Gastroesophageal sphincter (tissue), 4 donors: ENCODE measurements at regions not wholly inside any gene's neighbourhood (a gene's known extent, or its start where the extent isn't known, plus 50 kb on each side); places are given as distances from the start of the nearest gene placed in this dataset.
"Not testable (repeated sequence)": the region's sequence is repeated elsewhere in the genome, so short reads cannot be mapped to it uniquely, and the experiment has no call there.

Experiments
- ATAC-seq: fragments of 150-250 bp; one replicate; pipeline ENCODE4 v1.9.1; 2016; ENCODE audit warnings: mild to moderate bottlenecking, moderate library complexity
- H3K27ac ChIP-seq, 4 donors: fragments of 200-600 bp; sonication (generic) in 3 of 4; 1 replicate in 3 of 4; 2 replicates in 1 of 4; pipeline ENCODE4 v1.5.1; 2016 to 2019
- H3K27me3 ChIP-seq: fragments of 200-600 bp; sonication (generic); one replicate; pipeline ENCODE4 v1.5.1; 2019
- H3K36me3 ChIP-seq, 2 donors: fragments of 200-600 bp; sonication (generic); one replicate each; pipeline ENCODE4 v1.5.1; 2019; ENCODE audit warnings: control low read depth in 1 of 2
- H3K4me1 ChIP-seq, 3 donors: fragments of 200-600 bp; sonication (generic); 1 replicate in 2 of 3; 2 replicates in 1 of 3; pipeline ENCODE4 v1.5.1; 2016 to 2019; ENCODE audit warnings: control low read depth in 2 of 3
- H3K4me3 ChIP-seq, 2 donors: fragments of 200-600 bp; sonication (generic); one replicate each; pipeline ENCODE4 v1.5.1; 2019; ENCODE audit warnings: mild to moderate bottlenecking in 1 of 2, moderate library complexity in 1 of 2
- H3K9me3 ChIP-seq, 3 donors: fragments of 200-600 bp; sonication (generic); one replicate each; pipeline ENCODE4 v1.5.1; 2017 to 2019; ENCODE audit warnings: control low read depth in 2 of 3
- EP300 ChIP-seq: sonication (generic); formaldehyde crosslinking; IDR thresholded peaks from one replicate; pipeline ENCODE4 v1.6.1; 2017; ENCODE audit warnings: antibody characterized with exemption, mild to moderate bottlenecking
- POLR2A ChIP-seq, 2 donors: fragments of 450-650 bp; IDR thresholded peaks; one replicate each; pipeline ENCODE4 v1.6.1; 2017; ENCODE audit warnings: antibody characterized with exemption in 2 of 2, mild to moderate bottlenecking in 2 of 2, moderate library complexity in 1 of 2
- POLR2AphosphoS5 ChIP-seq: sonication (generic); formaldehyde crosslinking; IDR thresholded peaks from one replicate; pipeline ENCODE4 v1.6.1; 2017; ENCODE audit warnings: antibody characterized with exemption
- WGBS, 2 donors: methylation state at CpG; one replicate each; pipeline ENCODE4 v1.1.5; 2018; ENCODE audit warnings: low coverage in 1 of 2; 5-methylcytosine and 5-hydroxymethylcytosine counted together
- TF ChIP-seq, protein P1 (sequence below), 4 experiments: fragments of 200-600 bp in 2 of 4; fragments of 450-650 bp in 2 of 4; sonication (generic) in 1 of 4; IDR thresholded peaks; one replicate each; pipeline ENCODE4 v1.5.1; 2017 to 2019; ENCODE audit warnings: antibody characterized with exemption in 4 of 4, mild to moderate bottlenecking in 2 of 4, moderate library complexity in 2 of 4

- no peaks in the 10 kb centered on the region for H3K27me3 ChIP-seq
- H3K36me3 ChIP-seq: no peaks in the 10 kb centered on the region
- H3K27ac ChIP-seq: no peak overlapping the region
- ATAC-seq: no peak
- no peaks in the 10 kb centered on the region for H3K4me1 ChIP-seq
- no peak overlapping the region for H3K4me3 ChIP-seq
- TF ChIP-seq POLR2AphosphoS5 (no peak), EP300 (no peak), POLR2A (IDR thresholded peaks at IDR 0.05) (no peak)
- TF ChIP-seq, protein P1, sequence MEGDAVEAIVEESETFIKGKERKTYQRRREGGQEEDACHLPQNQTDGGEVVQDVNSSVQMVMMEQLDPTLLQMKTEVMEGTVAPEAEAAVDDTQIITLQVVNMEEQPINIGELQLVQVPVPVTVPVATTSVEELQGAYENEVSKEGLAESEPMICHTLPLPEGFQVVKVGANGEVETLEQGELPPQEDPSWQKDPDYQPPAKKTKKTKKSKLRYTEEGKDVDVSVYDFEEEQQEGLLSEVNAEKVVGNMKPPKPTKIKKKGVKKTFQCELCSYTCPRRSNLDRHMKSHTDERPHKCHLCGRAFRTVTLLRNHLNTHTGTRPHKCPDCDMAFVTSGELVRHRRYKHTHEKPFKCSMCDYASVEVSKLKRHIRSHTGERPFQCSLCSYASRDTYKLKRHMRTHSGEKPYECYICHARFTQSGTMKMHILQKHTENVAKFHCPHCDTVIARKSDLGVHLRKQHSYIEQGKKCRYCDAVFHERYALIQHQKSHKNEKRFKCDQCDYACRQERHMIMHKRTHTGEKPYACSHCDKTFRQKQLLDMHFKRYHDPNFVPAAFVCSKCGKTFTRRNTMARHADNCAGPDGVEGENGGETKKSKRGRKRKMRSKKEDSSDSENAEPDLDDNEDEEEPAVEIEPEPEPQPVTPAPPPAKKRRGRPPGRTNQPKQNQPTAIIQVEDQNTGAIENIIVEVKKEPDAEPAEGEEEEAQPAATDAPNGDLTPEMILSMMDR (IDR thresholded peaks at IDR 0.05): no peak
- H3K9me3 ChIP-seq: peaks cover 0 to 10% (median 0%) of the 10 kb centered on the region in 3 donors
Measured at GRCh38 chr2:116238511-116238910, 1576.0 kb upstream of the DDX18 start.

DNA sequence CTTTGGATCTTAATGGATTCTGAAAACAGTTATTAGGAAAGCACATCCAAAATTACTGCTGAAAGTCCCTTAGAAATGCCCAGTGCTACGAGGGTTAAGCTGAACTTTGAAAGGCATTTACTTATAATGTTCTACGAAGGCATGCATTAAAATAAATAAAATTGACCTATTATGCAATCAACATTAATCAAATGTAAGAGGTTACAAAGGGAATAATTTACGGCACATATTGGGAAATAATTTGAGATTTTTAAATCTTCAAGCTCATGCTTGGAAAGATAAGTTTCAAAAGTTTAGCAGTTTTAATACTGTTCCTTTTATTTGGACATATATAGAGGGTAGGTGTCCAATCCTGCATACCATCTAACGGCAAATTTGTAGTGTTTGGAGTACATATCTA, 1564.1 kb upstream of the DDX18 start:
- WGBS, 2 donors: 46 to 47% methylated on average over 3 to 4 of the region's 4 CpGs
- Histone ChIP-seq H3K36me3 (no peaks in the 10 kb centered on the region), H3K4me3 (no peak overlapping the region), H3K9me3 (peaks cover 0 to 13% (median 0%) of the 10 kb centered on the region in 3 donors), H3K27ac (no peak overlapping the region), H3K4me1 (no peaks in the 10 kb centered on the region), H3K27me3 (no peaks in the 10 kb centered on the region)
- TF ChIP-seq EP300: no peak
- no peak for TF ChIP-seq POLR2AphosphoS5
- no peak for ATAC-seq

- TF ChIP-seq, protein P1 (IDR thresholded peaks at IDR 0.05): no peak
- TF ChIP-seq POLR2A (IDR thresholded peaks at IDR 0.05) (no peak), EP300 (no peak), POLR2AphosphoS5 (no peak)
- no peak for ATAC-seq
- Histone ChIP-seq H3K27ac (no peak overlapping the region), H3K27me3 (no peaks in the 10 kb centered on the region), H3K4me1 (no peaks in the 10 kb centered on the region), H3K9me3 (peaks cover 0 to 25% (median 0%) of the 10 kb centered on the region in 3 donors), H3K36me3 (no peaks in the 10 kb centered on the region), H3K4me3 (no peak overlapping the region)
- WGBS, 2 donors: 90 to 94% methylated on average over 4 to 5 of the region's 5 CpGs
Measured at GRCh38 chr2:116264872-116265271, 1549.6 kb upstream of the DDX18 start.

DNA sequence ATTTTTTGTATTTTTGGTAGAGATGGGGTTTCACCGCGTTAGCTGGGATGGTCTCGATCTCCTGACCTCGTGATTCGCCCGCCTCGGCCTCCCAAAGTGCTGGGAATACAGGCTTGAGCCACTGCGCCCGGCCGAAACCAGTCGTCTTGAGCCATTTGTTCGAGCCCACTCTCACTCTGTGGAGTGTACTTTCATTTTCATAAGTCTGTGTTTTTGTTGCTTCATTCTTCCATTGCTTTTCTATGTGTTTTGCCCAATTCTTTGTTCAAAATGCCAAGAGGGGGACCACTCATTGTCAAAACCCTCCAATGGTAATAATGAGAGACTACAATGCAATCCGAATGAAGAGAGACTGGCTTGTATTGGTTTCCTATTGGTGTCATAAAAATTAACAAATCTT, 1545.5 kb upstream of the DDX18 start:
- TF ChIP-seq POLR2A (IDR thresholded peaks at IDR 0.05) (no peak), POLR2AphosphoS5 (no peak)
- Histone ChIP-seq H3K4me1 (no peaks in the 10 kb centered on the region), H3K9me3 (peaks cover 0 to 6% (median 0%) of the 10 kb centered on the region in 3 donors), H3K36me3 (no peaks in the 10 kb centered on the region), H3K4me3 (no peak overlapping the region), H3K27me3 (no peaks in the 10 kb centered on the region), H3K27ac (no peak overlapping the region)
- WGBS, 2 donors: 91 to 95% methylated on average over 10 to 13 of the region's 13 CpGs
- no peak for ATAC-seq

DNA sequence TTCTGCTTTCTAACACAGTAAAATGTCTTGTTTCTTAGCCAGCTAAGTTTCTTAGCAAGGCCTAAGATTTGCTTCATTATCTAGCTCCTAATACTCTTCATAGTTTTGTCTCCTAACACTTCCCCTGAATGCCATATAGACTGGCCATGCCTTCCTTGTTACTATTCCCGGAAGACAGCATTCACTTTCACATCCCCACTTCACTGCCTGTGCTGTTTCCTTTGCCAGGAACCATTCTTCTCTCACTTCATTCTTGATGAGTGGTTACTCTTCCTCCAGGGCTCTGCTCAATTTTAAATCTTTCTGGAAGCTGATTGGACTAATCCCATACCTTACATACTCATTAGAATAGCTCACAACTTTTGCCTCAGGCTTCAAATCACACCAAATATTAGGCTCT, 1510.2 kb upstream of the DDX18 start:
- H3K27me3 ChIP-seq: no peaks in the 10 kb centered on the region
- no peak for ATAC-seq
- 75% methylated on average over 1 of the region's 1 CpG; no CpG with 5 or more reads in 1 of the 2 donors for WGBS, 2 donors
- H3K36me3 ChIP-seq: no peaks in the 10 kb centered on the region
- H3K9me3 ChIP-seq: no peaks in the 10 kb centered on the region
- H3K4me3 ChIP-seq: no peak overlapping the region
- no peak overlapping the region for H3K27ac ChIP-seq
- TF ChIP-seq EP300 (no peak), POLR2A (IDR thresholded peaks at IDR 0.05) (no peak), POLR2AphosphoS5 (no peak)
- TF ChIP-seq, protein P1 (IDR thresholded peaks at IDR 0.05): no peak
- no peaks in the 10 kb centered on the region for H3K4me1 ChIP-seq

- H3K27me3 ChIP-seq: no peaks in the 10 kb centered on the region
- H3K4me3 ChIP-seq: no peak overlapping the region
- H3K27ac ChIP-seq: no peak overlapping the region
- H3K4me1 ChIP-seq: no peaks in the 10 kb centered on the region
- no peak for ATAC-seq
- no peaks in the 10 kb centered on the region for H3K36me3 ChIP-seq
- no peaks in the 10 kb centered on the region for H3K9me3 ChIP-seq
- WGBS, 2 donors: 51 to 54% methylated on average over 2 of the region's 2 CpGs
- TF ChIP-seq, protein P1 (IDR thresholded peaks at IDR 0.05): no peak
- TF ChIP-seq POLR2AphosphoS5: no peak
- no peak for TF ChIP-seq EP300
- no peak for TF ChIP-seq POLR2A (IDR thresholded peaks at IDR 0.05)
Measured at GRCh38 chr2:116317111-116317510, 1497.4 kb upstream of the DDX18 start.

GRCh38 chr2:116318551-116318950, 1495.9 kb upstream of the DDX18 start:
- not testable (repeated sequence) for ATAC-seq, H3K4me1 ChIP-seq, H3K9me3 ChIP-seq, H3K27me3 ChIP-seq, H3K27ac ChIP-seq, H3K4me3 ChIP-seq, H3K36me3 ChIP-seq
- WGBS, 2 donors: 80 to 84% methylated on average over 7 to 8 of the region's 8 CpGs
